Endodermal cell (in vitro differentiated cells): ENCODE measurements at regions not wholly inside any gene's neighbourhood (a gene's known extent, or its start where the extent isn't known, plus 50 kb on each side); places are given as distances from the start of the nearest gene placed in this dataset.

Experiments
- DNase-seq: peaks from one replicate; pipeline ENCODE4 v3.0.0-alpha.2; 2017
- H3K27ac ChIP-seq: 2 replicates; pipeline ENCODE4 v1.5.1; 2013; ENCODE audit warnings: mild to moderate bottlenecking, low read depth, low read length, moderate library complexity
- H3K27me3 ChIP-seq: 2 replicates; pipeline ENCODE4 v1.6.1; 2013; ENCODE audit warnings: mild to moderate bottlenecking, low read length, moderate library complexity; ENCODE audit not compliant: insufficient read depth, control insufficient read depth, poor library complexity, severe bottlenecking
- H3K36me3 ChIP-seq: 2 replicates; pipeline ENCODE4 v1.7.0; 2013; ENCODE audit warnings: mild to moderate bottlenecking, low read length, moderate library complexity; ENCODE audit not compliant: control insufficient read depth, insufficient read depth
- H3K4me1 ChIP-seq: one replicate; pipeline ENCODE4 v1.7.0; 2013; ENCODE audit warnings: low read length; ENCODE audit not compliant: control insufficient read depth, insufficient read depth
- H3K4me3 ChIP-seq: 2 replicates; pipeline ENCODE4 v1.5.1; 2013; ENCODE audit warnings: mild to moderate bottlenecking, low read length, moderate library complexity
- H3K9ac ChIP-seq: 2 replicates; pipeline ENCODE4 v1.6.1; 2013; ENCODE audit warnings: mild to moderate bottlenecking, low read length, moderate library complexity; ENCODE audit not compliant: poor library complexity, severe bottlenecking; ENCODE audit errors: extremely low read depth
- H3K9me3 ChIP-seq: 2 replicates; pipeline ENCODE4 v1.6.1; 2013; ENCODE audit warnings: mild to moderate bottlenecking, low read length, moderate library complexity; ENCODE audit not compliant: control insufficient read depth
- H3K27ac Mint-ChIP-seq: 2 replicates; pipeline ENCODE4 v1.8.0; 2020; ENCODE audit warnings: mixed read lengths
- H3K27me3 Mint-ChIP-seq: 2 replicates; pipeline ENCODE4 v1.8.0; 2021; ENCODE audit warnings: mild to moderate bottlenecking, mixed read lengths; ENCODE audit not compliant: insufficient read depth
- H3K36me3 Mint-ChIP-seq: 2 replicates; pipeline ENCODE4 v1.8.0; 2020; ENCODE audit warnings: low read depth, mixed read lengths
- H3K4me1 Mint-ChIP-seq: 2 replicates; pipeline ENCODE4 v1.8.0; 2020; ENCODE audit warnings: mixed read lengths
- H3K4me3 Mint-ChIP-seq: 2 replicates; pipeline ENCODE4 v1.8.0; 2020; ENCODE audit warnings: mild to moderate bottlenecking, moderate library complexity, mixed read lengths
- H3K9me3 Mint-ChIP-seq: 2 replicates; pipeline ENCODE4 v1.8.0; 2020; ENCODE audit warnings: mild to moderate bottlenecking, mixed read lengths
- WGBS, 2 experiments: methylation state at CpG; one replicate each; pipeline versions ENCODE4 v1.1.5 to v1.1.7; 2013; ENCODE audit warnings: missing lambda C conversion rate in 2 of 2, mixed read lengths in 1 of 2; ENCODE audit not compliant: insufficient coverage in 1 of 2, insufficient read length in 1 of 2; 5-methylcytosine and 5-hydroxymethylcytosine counted together
- TF ChIP-seq, protein P1 (sequence below): fragments of 200-600 bp; sonication (generic); conservative IDR thresholded peaks from 2 replicates; pipeline ENCODE4 v1.5.0; 2021; ENCODE audit warnings: antibody characterized with exemption, mild to moderate bottlenecking

GRCh38 chr4:33628296-33628695 is 2616.0 kb downstream of the ARAP2 start:
- Histone ChIP-seq H3K36me3 (no peaks in the 10 kb centered on the region), H3K27me3 (no peaks in the 10 kb centered on the region), H3K27ac (no peak overlapping the region), H3K9me3 (peaks cover 6% of the 10 kb centered on the region), H3K4me3 (no peak overlapping the region), H3K9ac (no peak overlapping the region), H3K4me1 (no peaks in the 10 kb centered on the region)
- Mint-ChIP-seq H3K4me1 (no peaks in the 10 kb centered on the region), H3K27ac (no peak overlapping the region), H3K36me3 (no peaks in the 10 kb centered on the region), H3K27me3 (no peaks in the 10 kb centered on the region), H3K4me3 (no peak overlapping the region), H3K9me3 (peaks cover 7% of the 10 kb centered on the region)
- WGBS, 2 experiments = 92% methylated on average over 1 of the region's 1 CpG; no CpG with 5 or more reads in 1 of the 2 experiments
- DNase-seq = no peak
- TF ChIP-seq, protein P1, sequence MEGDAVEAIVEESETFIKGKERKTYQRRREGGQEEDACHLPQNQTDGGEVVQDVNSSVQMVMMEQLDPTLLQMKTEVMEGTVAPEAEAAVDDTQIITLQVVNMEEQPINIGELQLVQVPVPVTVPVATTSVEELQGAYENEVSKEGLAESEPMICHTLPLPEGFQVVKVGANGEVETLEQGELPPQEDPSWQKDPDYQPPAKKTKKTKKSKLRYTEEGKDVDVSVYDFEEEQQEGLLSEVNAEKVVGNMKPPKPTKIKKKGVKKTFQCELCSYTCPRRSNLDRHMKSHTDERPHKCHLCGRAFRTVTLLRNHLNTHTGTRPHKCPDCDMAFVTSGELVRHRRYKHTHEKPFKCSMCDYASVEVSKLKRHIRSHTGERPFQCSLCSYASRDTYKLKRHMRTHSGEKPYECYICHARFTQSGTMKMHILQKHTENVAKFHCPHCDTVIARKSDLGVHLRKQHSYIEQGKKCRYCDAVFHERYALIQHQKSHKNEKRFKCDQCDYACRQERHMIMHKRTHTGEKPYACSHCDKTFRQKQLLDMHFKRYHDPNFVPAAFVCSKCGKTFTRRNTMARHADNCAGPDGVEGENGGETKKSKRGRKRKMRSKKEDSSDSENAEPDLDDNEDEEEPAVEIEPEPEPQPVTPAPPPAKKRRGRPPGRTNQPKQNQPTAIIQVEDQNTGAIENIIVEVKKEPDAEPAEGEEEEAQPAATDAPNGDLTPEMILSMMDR = no peak

- DNase-seq = peak; percentile 51
- Mint-ChIP-seq H3K4me3 (no peak overlapping the region), H3K9me3 (no peaks in the 10 kb centered on the region), H3K4me1 (no peaks in the 10 kb centered on the region), H3K27me3 (no peaks in the 10 kb centered on the region), H3K27ac (no peak overlapping the region), H3K36me3 (no peaks in the 10 kb centered on the region)
- no peak overlapping the region for H3K27ac ChIP-seq
- H3K36me3 ChIP-seq = no peaks in the 10 kb centered on the region
- no peaks in the 10 kb centered on the region for H3K9me3 ChIP-seq
- TF ChIP-seq, protein P1 = peak; percentile 82
- no peak overlapping the region for H3K9ac ChIP-seq
- H3K4me3 ChIP-seq = no peak overlapping the region
- H3K27me3 ChIP-seq = no peaks in the 10 kb centered on the region
- WGBS, 2 experiments = 100% methylated on average over 1 of the region's 2 CpGs; no CpG with 5 or more reads in 1 of the 2 experiments
- no peaks in the 10 kb centered on the region for H3K4me1 ChIP-seq
Measured at GRCh38 chr4:33649015-33649414, 2595.3 kb downstream of the ARAP2 start.

- Histone ChIP-seq H3K4me3 (no peak overlapping the region), H3K9ac (no peak overlapping the region), H3K27ac (no peak overlapping the region), H3K9me3 (no peaks in the 10 kb centered on the region), H3K36me3 (no peaks in the 10 kb centered on the region), H3K4me1 (no peaks in the 10 kb centered on the region), H3K27me3 (no peaks in the 10 kb centered on the region)
- no peaks in the 10 kb centered on the region for H3K9me3 Mint-ChIP-seq
- WGBS, 2 experiments = 86% methylated on average over 1 of the region's 1 CpG; no CpG with 5 or more reads in 1 of the 2 experiments
- TF ChIP-seq, protein P1 = no peak
- no peak overlapping the region for H3K4me3 Mint-ChIP-seq
- no peaks in the 10 kb centered on the region for H3K4me1 Mint-ChIP-seq
- H3K27ac Mint-ChIP-seq = no peak overlapping the region
- no peaks in the 10 kb centered on the region for H3K27me3 Mint-ChIP-seq
- no peaks in the 10 kb centered on the region for H3K36me3 Mint-ChIP-seq
- no peak for DNase-seq
Measured at GRCh38 chr4:33649471-33649870, 2594.8 kb downstream of the ARAP2 start.
